ENCODE measurements at regions not wholly inside any gene's neighbourhood (a gene's known extent, or its start where the extent isn't known, plus 50 kb on each side); places are given as distances from the start of the nearest gene placed in this dataset.

DNA sequence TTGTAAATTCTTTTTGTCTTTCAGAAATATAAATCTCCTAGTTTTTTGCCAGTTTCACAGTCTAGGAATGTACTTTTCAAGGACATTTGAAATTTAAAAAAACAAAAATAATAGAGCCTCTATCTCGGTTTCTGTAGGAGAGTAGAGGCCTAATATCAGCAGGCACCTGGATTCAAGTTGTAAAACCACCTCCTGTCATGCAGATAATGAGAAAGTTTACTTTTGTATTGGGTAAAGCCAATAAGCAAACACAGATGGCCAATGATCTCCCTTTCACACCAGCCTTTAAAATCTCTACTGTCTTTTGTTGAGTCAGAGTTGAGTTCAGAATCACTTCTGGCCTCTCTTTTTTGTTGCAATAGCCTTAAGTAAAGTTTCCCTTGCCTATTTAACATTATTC lies 1499.9 kb downstream of the PCDH18 start:
- TF ChIP-seq ZFP3 (CRISPR knock-in tag; IDR thresholded peaks at IDR 0.05) (no peak), ESRRG (CRISPR knock-in tag; IDR thresholded peaks at IDR 0.05) (no peak), RARB (CRISPR knock-in tag; IDR thresholded peaks at IDR 0.05) (no peak), CSDC2 (CRISPR knock-in tag; IDR thresholded peaks at IDR 0.05) (no peak), OSR1 (CRISPR knock-in tag; IDR thresholded peaks at IDR 0.05) (no peak), GLIS3 (CRISPR knock-in tag; IDR thresholded peaks at IDR 0.05) (no peak), ZNF565 (CRISPR knock-in tag; conservative IDR thresholded peaks at IDR 0.05; ENCODE audit: low read depth) (no peak), SNAI2 (CRISPR knock-in tag; IDR thresholded peaks at IDR 0.05) (no peak), ZFP30 (CRISPR knock-in tag; IDR thresholded peaks at IDR 0.05) (no peak), ZNF8 (CRISPR knock-in tag; IDR thresholded peaks at IDR 0.05) (no peak), TOX (CRISPR knock-in tag; IDR thresholded peaks at IDR 0.05; ENCODE audit: borderline replicate concordance) (no peak), ZC3H10 (CRISPR knock-in tag; IDR thresholded peaks at IDR 0.05) (no peak), ARNTL (CRISPR knock-in tag; IDR thresholded peaks at IDR 0.05; ENCODE audit: borderline replicate concordance, low read depth) (no peak), BACH2 (CRISPR knock-in tag; IDR thresholded peaks at IDR 0.05; ENCODE audit: borderline replicate concordance) (no peak)
- TF ChIP-seq, protein P1, sequence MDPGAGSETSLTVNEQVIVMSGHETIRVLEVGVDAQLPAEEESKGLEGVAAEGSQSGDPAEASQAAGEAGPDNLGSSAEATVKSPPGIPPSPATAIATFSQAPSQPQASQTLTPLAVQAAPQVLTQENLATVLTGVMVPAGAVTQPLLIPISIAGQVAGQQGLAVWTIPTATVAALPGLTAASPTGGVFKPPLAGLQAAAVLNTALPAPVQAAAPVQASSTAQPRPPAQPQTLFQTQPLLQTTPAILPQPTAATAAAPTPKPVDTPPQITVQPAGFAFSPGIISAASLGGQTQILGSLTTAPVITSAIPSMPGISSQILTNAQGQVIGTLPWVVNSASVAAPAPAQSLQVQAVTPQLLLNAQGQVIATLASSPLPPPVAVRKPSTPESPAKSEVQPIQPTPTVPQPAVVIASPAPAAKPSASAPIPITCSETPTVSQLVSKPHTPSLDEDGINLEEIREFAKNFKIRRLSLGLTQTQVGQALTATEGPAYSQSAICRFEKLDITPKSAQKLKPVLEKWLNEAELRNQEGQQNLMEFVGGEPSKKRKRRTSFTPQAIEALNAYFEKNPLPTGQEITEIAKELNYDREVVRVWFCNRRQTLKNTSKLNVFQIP (CRISPR knock-in tag; IDR thresholded peaks at IDR 0.05; ENCODE audit: borderline replicate concordance, low read depth) = no peak
- TF ChIP-seq, protein P2, sequence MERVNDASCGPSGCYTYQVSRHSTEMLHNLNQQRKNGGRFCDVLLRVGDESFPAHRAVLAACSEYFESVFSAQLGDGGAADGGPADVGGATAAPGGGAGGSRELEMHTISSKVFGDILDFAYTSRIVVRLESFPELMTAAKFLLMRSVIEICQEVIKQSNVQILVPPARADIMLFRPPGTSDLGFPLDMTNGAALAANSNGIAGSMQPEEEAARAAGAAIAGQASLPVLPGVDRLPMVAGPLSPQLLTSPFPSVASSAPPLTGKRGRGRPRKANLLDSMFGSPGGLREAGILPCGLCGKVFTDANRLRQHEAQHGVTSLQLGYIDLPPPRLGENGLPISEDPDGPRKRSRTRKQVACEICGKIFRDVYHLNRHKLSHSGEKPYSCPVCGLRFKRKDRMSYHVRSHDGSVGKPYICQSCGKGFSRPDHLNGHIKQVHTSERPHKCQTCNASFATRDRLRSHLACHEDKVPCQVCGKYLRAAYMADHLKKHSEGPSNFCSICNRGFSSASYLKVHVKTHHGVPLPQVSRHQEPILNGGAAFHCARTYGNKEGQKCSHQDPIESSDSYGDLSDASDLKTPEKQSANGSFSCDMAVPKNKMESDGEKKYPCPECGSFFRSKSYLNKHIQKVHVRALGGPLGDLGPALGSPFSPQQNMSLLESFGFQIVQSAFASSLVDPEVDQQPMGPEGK (CRISPR knock-in tag; IDR thresholded peaks at IDR 0.05; ENCODE audit: borderline replicate concordance) = no peak
- TF ChIP-seq, protein P3, sequence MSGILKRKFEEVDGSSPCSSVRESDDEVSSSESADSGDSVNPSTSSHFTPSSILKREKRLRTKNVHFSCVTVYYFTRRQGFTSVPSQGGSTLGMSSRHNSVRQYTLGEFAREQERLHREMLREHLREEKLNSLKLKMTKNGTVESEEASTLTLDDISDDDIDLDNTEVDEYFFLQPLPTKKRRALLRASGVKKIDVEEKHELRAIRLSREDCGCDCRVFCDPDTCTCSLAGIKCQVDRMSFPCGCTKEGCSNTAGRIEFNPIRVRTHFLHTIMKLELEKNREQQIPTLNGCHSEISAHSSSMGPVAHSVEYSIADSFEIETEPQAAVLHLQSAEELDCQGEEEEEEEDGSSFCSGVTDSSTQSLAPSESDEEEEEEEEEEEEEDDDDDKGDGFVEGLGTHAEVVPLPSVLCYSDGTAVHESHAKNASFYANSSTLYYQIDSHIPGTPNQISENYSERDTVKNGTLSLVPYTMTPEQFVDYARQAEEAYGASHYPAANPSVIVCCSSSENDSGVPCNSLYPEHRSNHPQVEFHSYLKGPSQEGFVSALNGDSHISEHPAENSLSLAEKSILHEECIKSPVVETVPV (CRISPR knock-in tag; IDR thresholded peaks at IDR 0.05) = no peak
- TF ChIP-seq, protein P4, sequence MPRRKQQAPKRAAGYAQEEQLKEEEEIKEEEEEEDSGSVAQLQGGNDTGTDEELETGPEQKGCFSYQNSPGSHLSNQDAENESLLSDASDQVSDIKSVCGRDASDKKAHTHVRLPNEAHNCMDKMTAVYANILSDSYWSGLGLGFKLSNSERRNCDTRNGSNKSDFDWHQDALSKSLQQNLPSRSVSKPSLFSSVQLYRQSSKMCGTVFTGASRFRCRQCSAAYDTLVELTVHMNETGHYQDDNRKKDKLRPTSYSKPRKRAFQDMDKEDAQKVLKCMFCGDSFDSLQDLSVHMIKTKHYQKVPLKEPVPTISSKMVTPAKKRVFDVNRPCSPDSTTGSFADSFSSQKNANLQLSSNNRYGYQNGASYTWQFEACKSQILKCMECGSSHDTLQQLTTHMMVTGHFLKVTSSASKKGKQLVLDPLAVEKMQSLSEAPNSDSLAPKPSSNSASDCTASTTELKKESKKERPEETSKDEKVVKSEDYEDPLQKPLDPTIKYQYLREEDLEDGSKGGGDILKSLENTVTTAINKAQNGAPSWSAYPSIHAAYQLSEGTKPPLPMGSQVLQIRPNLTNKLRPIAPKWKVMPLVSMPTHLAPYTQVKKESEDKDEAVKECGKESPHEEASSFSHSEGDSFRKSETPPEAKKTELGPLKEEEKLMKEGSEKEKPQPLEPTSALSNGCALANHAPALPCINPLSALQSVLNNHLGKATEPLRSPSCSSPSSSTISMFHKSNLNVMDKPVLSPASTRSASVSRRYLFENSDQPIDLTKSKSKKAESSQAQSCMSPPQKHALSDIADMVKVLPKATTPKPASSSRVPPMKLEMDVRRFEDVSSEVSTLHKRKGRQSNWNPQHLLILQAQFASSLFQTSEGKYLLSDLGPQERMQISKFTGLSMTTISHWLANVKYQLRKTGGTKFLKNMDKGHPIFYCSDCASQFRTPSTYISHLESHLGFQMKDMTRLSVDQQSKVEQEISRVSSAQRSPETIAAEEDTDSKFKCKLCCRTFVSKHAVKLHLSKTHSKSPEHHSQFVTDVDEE (CRISPR knock-in tag; IDR thresholded peaks at IDR 0.05) = no peak
- no peak for ATAC-seq

DNA sequence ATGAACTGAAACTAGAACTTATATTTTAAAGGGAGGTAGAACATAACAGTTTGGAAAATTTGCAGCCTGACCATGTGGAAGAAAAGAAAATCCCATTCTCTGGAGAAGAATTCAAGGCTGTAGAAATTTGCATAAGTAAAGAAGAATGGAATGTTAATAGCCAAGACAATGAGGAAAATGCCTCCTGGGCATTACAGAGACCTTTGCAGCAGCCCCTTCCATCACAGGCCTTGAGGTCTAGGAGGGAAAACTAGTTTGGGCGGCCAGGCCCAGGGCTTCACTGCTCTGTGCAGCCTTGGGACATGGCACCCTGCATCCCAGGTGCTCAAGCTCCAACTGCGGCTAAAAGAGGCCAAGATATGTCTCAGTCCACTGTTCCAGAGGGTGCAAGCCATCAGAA lies 1506.8 kb downstream of the PCDH18 start:
- TF ChIP-seq SNAI2 (CRISPR knock-in tag; IDR thresholded peaks at IDR 0.05) (no peak), TOX (CRISPR knock-in tag; IDR thresholded peaks at IDR 0.05; ENCODE audit: borderline replicate concordance) (no peak), ARNTL (CRISPR knock-in tag; IDR thresholded peaks at IDR 0.05; ENCODE audit: borderline replicate concordance, low read depth) (no peak), ESRRG (CRISPR knock-in tag; IDR thresholded peaks at IDR 0.05) (no peak), ZFP3 (CRISPR knock-in tag; IDR thresholded peaks at IDR 0.05) (no peak), ZC3H10 (CRISPR knock-in tag; IDR thresholded peaks at IDR 0.05) (no peak), ZNF8 (CRISPR knock-in tag; IDR thresholded peaks at IDR 0.05) (no peak), ZNF70 (CRISPR knock-in tag; IDR thresholded peaks at IDR 0.05) (no peak), GLIS3 (CRISPR knock-in tag; IDR thresholded peaks at IDR 0.05) (no peak), BACH2 (CRISPR knock-in tag; IDR thresholded peaks at IDR 0.05; ENCODE audit: borderline replicate concordance) (no peak)
- TF ChIP-seq, protein P3 (CRISPR knock-in tag; IDR thresholded peaks at IDR 0.05) = no peak
- TF ChIP-seq, protein P1 (CRISPR knock-in tag; IDR thresholded peaks at IDR 0.05; ENCODE audit: borderline replicate concordance, low read depth) = no peak
- TF ChIP-seq, protein P5, sequence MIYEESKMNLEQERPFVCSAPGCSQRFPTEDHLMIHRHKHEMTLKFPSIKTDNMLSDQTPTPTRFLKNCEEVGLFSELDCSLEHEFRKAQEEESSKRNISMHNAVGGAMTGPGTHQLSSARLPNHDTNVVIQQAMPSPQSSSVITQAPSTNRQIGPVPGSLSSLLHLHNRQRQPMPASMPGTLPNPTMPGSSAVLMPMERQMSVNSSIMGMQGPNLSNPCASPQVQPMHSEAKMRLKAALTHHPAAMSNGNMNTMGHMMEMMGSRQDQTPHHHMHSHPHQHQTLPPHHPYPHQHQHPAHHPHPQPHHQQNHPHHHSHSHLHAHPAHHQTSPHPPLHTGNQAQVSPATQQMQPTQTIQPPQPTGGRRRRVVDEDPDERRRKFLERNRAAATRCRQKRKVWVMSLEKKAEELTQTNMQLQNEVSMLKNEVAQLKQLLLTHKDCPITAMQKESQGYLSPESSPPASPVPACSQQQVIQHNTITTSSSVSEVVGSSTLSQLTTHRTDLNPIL (CRISPR knock-in tag; IDR thresholded peaks at IDR 0.05; ENCODE audit: low read depth) = no peak
- TF ChIP-seq, protein P2 (CRISPR knock-in tag; IDR thresholded peaks at IDR 0.05; ENCODE audit: borderline replicate concordance) = no peak
- TF ChIP-seq, protein P4 (CRISPR knock-in tag; IDR thresholded peaks at IDR 0.05) = no peak

More for the DNA sequence above, 1506.8 kb downstream of the PCDH18 start:
- ATAC-seq = no peak

Data from SK-N-SH treated with all-trans-retinoic acid at 6 μM for 48 hours (cell line).